Endothelial cell of umbilical vein (primary cell): ENCODE measurements at regions not wholly inside any gene's neighbourhood (a gene's known extent, or its start where the extent isn't known, plus 50 kb on each side); places are given as distances from the start of the nearest gene placed in this dataset.

Experiments used
- BruUV-seq: library from RNA; stranded (reverse); fragments of 400-500 nt; replicated peaks from 2 replicates; lab custom pipeline; 2021; lab: Mats Ljungman, UMichigan
- CTCF ChIA-PET: fragments of 300-600, 350-600 bp; sonication (Branson Sonifier 250); formaldehyde crosslinking; loops from one replicate; lab custom pipeline; 2021; ENCODE audit warnings: antibody characterized with exemption, inconsistent platforms; lab: Charles Lee
- POLR2A ChIA-PET: fragments of 300-600, 350-600 bp; sonication (Branson Sonifier 250); formaldehyde crosslinking; loops from one replicate; lab custom pipeline; 2021; ENCODE audit warnings: antibody characterized with exemption, inconsistent platforms; lab: Charles Lee
- DNase-seq: peaks from one replicate; pipeline ENCODE4 v3.0.0-alpha.2; 2011; ENCODE audit warnings: low read depth, low spot score
- FAIRE-seq: peaks from 2 replicates; lab custom pipeline; 2011; peaks lifted over from hg19 to GRCh38; lab: Jason Lieb, UNC
- H2AFZ ChIP-seq: 2 replicates; pipeline ENCODE4 v1.6.0; 2012; ENCODE audit warnings: low read depth, low read length, control low read depth, inconsistent platforms
- H3K27ac ChIP-seq: 2 replicates; pipeline ENCODE4 v1.5.1; 2011; ENCODE audit warnings: low read depth, mild to moderate bottlenecking, control low read depth, low read length, moderate library complexity; ENCODE audit not compliant: insufficient read depth
- H3K27me3 ChIP-seq, 2 experiments: 2 replicates each; pipeline versions ENCODE4 v1.6.0 to v1.6.1; 2011; ENCODE audit warnings: low read length in 2 of 2, mixed read lengths in 1 of 2; ENCODE audit not compliant: control insufficient read depth in 2 of 2, insufficient read depth in 2 of 2
- H3K36me3 ChIP-seq, 2 experiments: 2 replicates in 1 of 2; 3 replicates in 1 of 2; pipeline ENCODE4 v1.5.1; 2011; ENCODE audit warnings: low read length in 2 of 2, mild to moderate bottlenecking in 1 of 2, moderate library complexity in 1 of 2; ENCODE audit not compliant: control insufficient read depth in 2 of 2, insufficient read depth in 2 of 2; ENCODE audit errors: extremely low read depth in 1 of 2
- H3K4me1 ChIP-seq: 3 replicates; pipeline ENCODE4 v1.5.1; 2011; ENCODE audit warnings: mild to moderate bottlenecking, low read length; ENCODE audit not compliant: control insufficient read depth, insufficient read depth; ENCODE audit errors: extremely low read depth
- H3K4me2 ChIP-seq: 2 replicates; pipeline ENCODE4 v1.6.1; 2011; ENCODE audit warnings: low read length, control low read depth, mixed read lengths; ENCODE audit not compliant: insufficient read depth
- H3K4me3 ChIP-seq, 3 experiments: fragments of 200-600 bp in 1 of 3; sonication (generic), shearing (Covaris generic) in 1 of 3; replicated peaks in 1 of 3; 2 replicates each; pipeline ENCODE4 v1.5.1; 2011 to 2016; ENCODE audit warnings: control low read depth in 3 of 3, low read length in 3 of 3, mild to moderate bottlenecking in 2 of 3, inconsistent platforms in 1 of 3, low read depth in 1 of 3, moderate library complexity in 1 of 3; ENCODE audit not compliant: insufficient read depth in 1 of 3
- H3K79me2 ChIP-seq: 2 replicates; pipeline ENCODE4 v1.6.0; 2012; ENCODE audit warnings: low read length, inconsistent platforms; ENCODE audit not compliant: control insufficient read depth, insufficient read depth
- H3K9ac ChIP-seq: replicated peaks from 2 replicates; pipeline ENCODE3; 2011; ENCODE audit warnings: low read length, control low read depth; ENCODE audit not compliant: insufficient read depth; ENCODE audit errors: extremely low read depth
- H3K9me1 ChIP-seq: replicated peaks from 3 replicates; pipeline ENCODE4 v1.6.0; 2011; ENCODE audit warnings: mild to moderate bottlenecking, low read length; ENCODE audit not compliant: control insufficient read depth, insufficient read depth; ENCODE audit errors: extremely low read depth
- H3K9me3 ChIP-seq: replicated peaks from 2 replicates; pipeline ENCODE4 v1.5.1; 2012; ENCODE audit warnings: low read length, inconsistent platforms; ENCODE audit not compliant: control insufficient read depth, insufficient read depth
- H4K20me1 ChIP-seq: replicated peaks from 2 replicates; pipeline ENCODE3; 2011; ENCODE audit warnings: mild to moderate bottlenecking, low read length; ENCODE audit not compliant: control insufficient read depth, insufficient read depth; ENCODE audit errors: extremely low read depth
- CTCF ChIP-seq, 2 donors: IDR thresholded peaks; 1 replicate in 1 of 2; 2 replicates in 1 of 2; pipeline ENCODE4 v1.5.1; 2011; ENCODE audit warnings: low read length in 2 of 2, mild to moderate bottlenecking in 2 of 2, moderate library complexity in 2 of 2, control low read depth in 1 of 2, inconsistent platforms in 1 of 2, low read depth in 1 of 2; ENCODE audit not compliant: insufficient read depth in 1 of 2; ENCODE audit errors: extremely low read depth in 1 of 2
- EZH2 ChIP-seq: IDR thresholded peaks from 2 replicates; pipeline ENCODE4 v1.6.1; 2012; ENCODE audit warnings: borderline replicate concordance, low read depth, mild to moderate bottlenecking, moderate library complexity, low read length, inconsistent platforms; ENCODE audit not compliant: severe bottlenecking
- FOS ChIP-seq: IDR thresholded peaks from 2 replicates; pipeline ENCODE4 v1.6.1; 2011; ENCODE audit warnings: mild to moderate bottlenecking, low read length, moderate library complexity, borderline replicate concordance; ENCODE audit not compliant: insufficient read depth
- GATA2 ChIP-seq: IDR thresholded peaks from 2 replicates; pipeline ENCODE4 v1.7.0; 2011; ENCODE audit warnings: low read depth, mild to moderate bottlenecking, moderate library complexity, mixed read lengths, low read length; ENCODE audit not compliant: insufficient read length, insufficient read depth
- JUN ChIP-seq: IDR thresholded peaks from 2 replicates; pipeline ENCODE4 v1.6.1; 2011; ENCODE audit warnings: borderline replicate concordance, low read depth; ENCODE audit not compliant: insufficient read length, insufficient read depth
- MAX ChIP-seq: IDR thresholded peaks from 2 replicates; pipeline ENCODE4 v1.6.1; 2011; ENCODE audit not compliant: insufficient read depth, insufficient read length
- MYC ChIP-seq: IDR thresholded peaks from one replicate; pipeline ENCODE4 v1.6.1; 2011; ENCODE audit warnings: mild to moderate bottlenecking, low read depth, low read length
- POLR2A ChIP-seq: IDR thresholded peaks from 2 replicates; pipeline ENCODE4 v1.6.1; 2012; ENCODE audit warnings: low read depth, mild to moderate bottlenecking, control low read depth, low read length
- POLR2AphosphoS5 ChIP-seq: IDR thresholded peaks from 2 replicates; pipeline ENCODE4 v1.6.1; 2012; ENCODE audit warnings: low read depth, mild to moderate bottlenecking, control low read depth, low read length, moderate library complexity; ENCODE audit not compliant: insufficient read depth
- dilution Hi-C: fragments of 300-500 bp; cut with MboI; formaldehyde crosslinking; loops from one replicate; pipeline ENCODE4 v1.15.0; 2019; ENCODE audit warnings: low sequenced_read_pairs; ENCODE audit not compliant: extremely low pct_ligation_motif_present
- intact Hi-C: fragments of 100-400 bp; cut with micrococcal nuclease; formaldehyde crosslinking; loops from one replicate; pipeline ENCODE4 v1.10.0; 2022

- no TSS peak for BruUV-seq
- no peaks in the 10 kb centered on the region for H4K20me1 ChIP-seq
- dilution Hi-C loops (no loop called here), intact Hi-C loops (no loop called here)
- no peak overlapping the region for H3K4me2 ChIP-seq
- H3K9me3 ChIP-seq, result peaks cover 2% of the 10 kb centered on the region
- TF ChIP-seq POLR2A, result no peak
- no peak for TF ChIP-seq MYC
- no peak for TF ChIP-seq POLR2AphosphoS5
- no peak for TF ChIP-seq MAX
- TF ChIP-seq FOS, result no peak
- TF ChIP-seq JUN, result no peak
- no peak for TF ChIP-seq CTCF (IDR thresholded peaks at IDR 0.05; ENCODE audit: extremely low read depth in 1 of 2, insufficient read depth in 1 of 2, low read depth in 1 of 2, low read length in 2 of 2)
- TF ChIP-seq GATA2, result no peak
- no peak for TF ChIP-seq EZH2
- FAIRE-seq (no peak), DNase-seq (no peak)
- H3K27ac ChIP-seq, result no peak overlapping the region
- H3K79me2 ChIP-seq, result no peaks in the 10 kb centered on the region
- no peak overlapping the region for H3K4me3 ChIP-seq
- ChIA-PET POLR2A (no interaction called here), CTCF (no interaction called here)
- no peaks in the 10 kb centered on the region for H3K27me3 ChIP-seq
- no peaks in the 10 kb centered on the region for H3K36me3 ChIP-seq
- no peaks in the 10 kb centered on the region for H3K4me1 ChIP-seq
- H3K9me1 ChIP-seq, result no peaks in the 10 kb centered on the region
- H2AFZ ChIP-seq, result no peak overlapping the region
- no peak overlapping the region for H3K9ac ChIP-seq
Observed at GRCh38 chr1:5708346-5709245, 283.6 kb downstream of the NPHP4 start.
